Left forelimb (tissue), 1 donor: ENCODE measurements at regions not wholly inside any gene's neighbourhood (a gene's known extent, or its start where the extent isn't known, plus 50 kb on each side); places are given as distances from the start of the nearest gene placed in this dataset.
"Not testable (repeated sequence)": the region's sequence is repeated elsewhere in the genome, so short reads cannot be mapped to it uniquely, and the experiment has no call there.

Source experiments
- DNase-seq: peaks from one replicate; pipeline ENCODE4 v3.0.0-alpha.2; 2018; ENCODE audit warnings: low spot score

DNA sequence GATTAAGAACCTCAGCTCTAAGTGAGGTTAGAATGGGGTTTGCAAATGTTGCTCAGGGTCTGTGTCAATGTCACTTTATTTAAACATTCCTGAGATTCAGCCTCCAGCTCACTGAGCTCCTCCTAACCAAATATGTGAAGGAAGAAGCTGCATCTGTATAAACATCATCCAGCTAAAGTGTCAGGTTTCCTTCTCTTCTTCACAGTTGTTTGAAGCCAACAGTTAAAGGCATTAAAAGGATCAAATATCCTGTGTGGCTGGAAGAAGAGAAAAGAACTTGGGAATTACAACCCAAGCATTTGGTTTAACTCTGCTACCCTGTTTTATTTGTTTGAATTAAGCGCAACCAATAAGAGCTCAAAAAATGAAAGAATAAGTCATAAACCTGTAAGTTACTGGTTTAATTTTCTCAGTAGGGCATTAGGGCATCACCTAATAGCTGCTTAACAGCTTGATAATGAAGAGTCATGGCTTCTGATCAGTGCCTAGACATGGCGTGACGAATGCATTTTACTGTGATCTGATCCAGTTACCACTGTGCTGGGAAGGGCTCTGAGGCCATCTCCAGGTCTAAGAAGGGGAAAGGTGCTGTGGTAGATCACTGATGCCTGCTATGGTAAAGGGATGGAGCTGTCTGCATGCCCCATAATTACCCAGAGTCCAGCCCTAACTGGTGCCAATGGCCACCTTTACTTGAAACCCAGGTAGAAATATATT is 165.7 kb upstream of the TSC22D2 start:
- DNase-seq: no peak

DNA sequence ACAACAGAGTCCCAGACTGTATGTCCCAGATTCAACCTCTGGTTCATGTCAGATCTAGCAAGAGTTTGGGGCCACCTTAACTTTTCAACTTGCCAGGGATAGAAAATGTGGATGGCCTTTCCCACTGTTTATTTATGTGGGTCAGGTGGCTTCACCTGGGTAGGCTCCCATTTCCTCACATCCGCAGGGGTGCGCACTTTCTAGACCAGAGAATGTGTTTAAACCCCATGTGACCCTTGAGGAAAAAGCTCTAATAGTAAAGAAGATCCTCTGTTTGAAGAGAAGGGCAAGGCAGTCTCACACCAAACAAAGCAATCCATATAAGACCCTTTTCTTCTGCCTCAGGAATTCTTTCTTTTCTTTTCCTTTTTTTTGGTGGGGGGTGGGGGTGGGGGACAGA is 167.2 kb upstream of the TSC22D2 start:
- DNase-seq: no peak

DNA sequence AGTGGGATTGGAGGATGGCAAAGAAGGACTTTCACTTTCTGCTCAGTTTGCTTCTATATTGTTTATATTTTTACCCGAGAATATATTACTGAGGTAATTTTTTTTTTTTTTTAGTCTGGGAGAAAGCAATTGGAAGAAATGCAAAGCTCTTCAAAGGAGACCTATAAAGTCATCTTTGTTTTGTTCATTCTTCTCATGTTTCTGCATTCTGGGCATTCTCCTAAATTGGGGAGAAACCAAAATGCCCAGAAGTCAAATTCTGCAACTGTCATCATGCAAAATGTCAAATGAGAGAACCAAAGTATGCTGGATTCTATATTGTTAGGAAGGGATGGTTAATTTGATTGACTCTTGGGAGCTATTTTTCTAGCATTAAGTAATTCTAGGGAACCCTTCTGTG is 168.3 kb upstream of the TSC22D2 start:
- no peak for DNase-seq

DNA sequence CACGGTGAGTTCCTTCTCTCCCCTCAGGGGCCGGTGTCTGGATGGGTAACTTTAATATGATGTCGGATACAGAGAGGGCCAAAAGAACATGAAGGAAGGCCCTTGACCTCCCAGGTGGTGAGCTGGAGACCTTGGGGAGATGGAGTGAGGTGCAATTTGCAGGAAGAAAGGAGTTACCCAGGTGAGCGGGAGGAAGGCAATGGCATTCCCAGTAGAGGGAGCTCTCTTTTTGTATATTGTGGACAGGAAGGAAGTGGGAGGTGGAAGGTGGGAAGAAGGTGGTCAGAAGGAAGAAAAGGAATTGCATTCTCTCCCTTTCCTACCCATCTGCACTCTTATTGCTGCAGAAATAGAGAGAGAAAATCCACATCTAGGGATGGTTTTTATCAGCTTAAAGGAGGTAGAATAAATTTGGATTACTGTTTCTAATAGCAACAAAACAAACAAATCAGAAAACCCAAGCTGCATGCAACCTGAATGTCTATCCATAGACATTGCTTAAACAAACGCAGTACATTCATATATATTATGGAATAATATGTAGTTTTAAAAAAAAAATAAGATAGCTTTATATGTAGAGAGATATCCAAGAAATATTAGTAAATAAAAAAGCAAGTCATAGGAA is 169.0 kb upstream of the TSC22D2 start:
- DNase-seq: no peak

DNA sequence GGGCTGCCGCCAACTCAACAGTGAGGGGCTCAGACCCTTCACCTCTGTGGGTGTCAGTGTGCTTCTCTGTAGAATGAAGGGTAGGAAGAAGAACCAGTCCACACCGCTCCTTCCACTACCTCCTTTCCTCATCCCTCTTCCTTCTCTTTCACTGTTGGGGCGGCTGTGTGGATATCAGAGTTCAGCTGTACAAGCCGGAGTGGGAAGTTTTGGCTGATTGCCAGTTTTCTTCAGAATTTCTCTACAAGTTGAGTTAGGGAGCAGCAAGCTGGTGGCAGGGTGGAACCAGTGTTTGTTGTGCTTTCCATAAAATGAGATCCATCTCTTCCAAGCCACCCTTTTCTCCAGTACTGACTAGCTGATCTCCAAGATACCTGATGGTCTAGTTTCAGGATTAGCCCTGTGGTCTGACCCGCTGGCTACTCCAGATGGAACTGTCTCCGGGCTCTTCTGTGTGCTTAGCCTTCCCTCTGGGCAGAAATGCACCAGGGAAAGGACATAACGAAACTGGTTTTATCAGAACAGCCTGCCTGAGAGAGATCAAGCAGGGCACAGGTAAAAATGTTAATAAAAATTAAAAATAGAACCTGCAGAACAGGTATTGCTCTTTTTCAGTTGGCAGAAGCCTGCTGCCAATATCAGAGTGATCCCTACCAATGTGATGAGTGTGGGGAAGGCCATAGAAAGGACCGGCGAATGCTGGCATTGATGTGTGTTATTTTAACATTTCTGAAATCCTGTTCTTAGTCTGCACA is 169.9 kb upstream of the TSC22D2 start:
- DNase-seq: no peak

DNA sequence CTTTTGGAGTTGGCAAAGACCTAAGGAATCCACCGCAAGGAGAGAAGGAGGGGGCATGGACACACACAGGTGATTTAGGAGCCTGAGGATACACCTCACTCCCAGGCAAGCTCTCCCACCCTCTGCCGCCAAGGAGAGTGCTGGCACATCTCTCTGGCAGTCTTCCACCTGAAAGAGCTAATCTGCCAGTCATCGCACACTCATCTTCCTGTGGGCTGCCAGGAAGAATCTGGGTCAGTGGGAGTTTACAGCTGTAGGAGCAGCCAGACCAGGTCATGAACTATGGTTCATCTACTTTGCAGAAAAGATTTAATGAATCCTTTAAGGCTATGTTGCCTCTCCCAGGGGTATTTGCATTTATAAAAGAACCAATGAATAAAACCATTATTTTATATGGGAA is 170.6 kb upstream of the TSC22D2 start:
- no peak for DNase-seq

DNA sequence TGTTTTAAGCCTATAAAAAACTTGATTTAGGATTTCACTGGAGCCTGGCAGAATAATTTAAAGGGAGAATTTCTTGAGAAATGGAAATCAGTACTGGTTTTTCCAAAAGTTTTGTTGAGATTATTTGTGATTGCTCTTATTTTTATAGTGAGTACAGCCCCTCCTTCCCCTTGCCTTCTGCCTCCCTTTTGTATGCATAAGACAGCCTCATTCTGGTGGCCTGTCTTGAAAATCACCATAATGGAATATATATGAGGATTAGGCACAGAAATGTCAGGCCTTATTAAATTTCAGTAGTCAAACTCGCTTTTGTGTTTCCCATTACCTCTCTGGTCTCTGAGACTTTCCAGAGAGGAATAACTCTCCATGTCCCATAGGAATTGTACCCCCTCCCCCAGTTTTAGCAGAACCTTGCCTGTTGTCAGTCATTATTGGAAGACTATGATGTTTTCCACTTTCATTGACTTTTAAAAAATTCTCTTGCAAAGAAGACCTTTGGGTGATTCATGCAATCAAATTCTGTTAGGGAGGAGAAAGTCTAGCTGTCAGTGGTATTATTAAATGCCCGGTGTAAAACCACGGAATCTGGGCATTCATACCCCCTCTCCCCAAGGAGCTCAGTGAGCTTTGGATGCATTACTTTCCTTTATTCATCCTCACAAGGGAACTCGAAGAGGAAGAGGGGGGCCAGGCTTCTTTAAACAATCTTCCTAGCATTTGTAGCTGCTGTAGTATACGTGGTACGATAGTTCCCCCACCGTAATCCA is 171.6 kb upstream of the TSC22D2 start:
- DNase-seq: no peak

DNA sequence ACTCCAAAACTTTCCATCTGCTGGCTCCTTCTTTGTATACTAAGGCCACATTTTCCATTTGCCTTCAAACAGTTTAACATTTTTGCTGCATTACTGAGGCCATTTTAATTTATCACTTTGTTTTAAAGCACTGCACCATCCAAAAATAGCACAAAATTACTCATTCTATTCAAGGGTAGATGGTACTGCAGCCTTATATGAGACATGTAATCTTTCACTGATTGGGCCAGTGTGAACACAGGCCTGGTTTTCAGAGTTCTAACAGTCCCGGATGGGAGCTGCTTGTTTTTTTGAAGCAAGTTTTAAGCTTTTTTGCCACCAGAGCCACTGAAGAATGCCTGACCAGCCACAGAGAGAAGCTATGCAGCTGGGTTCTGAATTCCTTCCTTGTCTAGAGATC is 172.3 kb upstream of the TSC22D2 start:
- DNase-seq: no peak

DNA sequence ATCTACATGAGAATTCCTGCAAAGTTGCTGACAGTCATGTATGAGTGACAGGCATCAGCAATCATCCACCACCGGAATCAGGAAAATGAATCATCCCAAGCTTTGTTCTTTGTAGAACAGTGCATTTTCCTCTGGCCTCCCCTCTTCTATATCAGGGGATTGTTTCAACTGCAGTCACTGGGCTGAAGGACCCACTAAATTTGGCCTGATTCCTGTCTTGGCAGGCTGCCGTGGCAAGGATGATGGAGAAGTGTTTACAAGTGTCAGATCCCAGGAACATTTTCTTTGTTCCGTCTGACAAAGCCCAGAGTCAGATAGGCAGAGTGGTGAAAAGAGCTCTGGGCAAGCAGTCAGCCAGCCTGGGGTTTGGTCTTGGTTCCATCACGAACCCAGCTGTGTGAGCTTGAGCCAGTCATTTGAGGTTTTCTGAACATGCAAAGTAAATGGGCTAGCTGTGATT is 175.1 kb upstream of the TSC22D2 start:
- no peak for DNase-seq

DNA sequence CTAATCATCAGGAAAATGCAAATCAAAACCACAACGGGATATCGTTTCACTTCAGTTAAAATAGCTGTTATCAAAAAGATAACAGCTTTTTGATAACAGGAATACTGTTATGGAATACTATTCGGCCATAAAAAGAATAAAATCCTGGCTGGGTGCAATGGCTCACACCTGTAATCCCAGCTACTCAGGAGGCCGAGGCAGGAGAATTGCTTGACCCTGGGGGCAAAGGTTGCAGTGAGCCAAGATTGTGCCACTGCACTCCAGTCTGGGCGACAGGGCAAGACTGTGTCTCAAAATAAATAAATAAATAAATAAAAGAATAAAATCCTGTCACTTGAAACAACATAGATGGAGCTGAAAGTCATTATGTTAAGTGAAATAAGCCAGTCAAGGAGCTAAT is 178.1 kb upstream of the TSC22D2 start:
- DNase-seq: no peak

DNA sequence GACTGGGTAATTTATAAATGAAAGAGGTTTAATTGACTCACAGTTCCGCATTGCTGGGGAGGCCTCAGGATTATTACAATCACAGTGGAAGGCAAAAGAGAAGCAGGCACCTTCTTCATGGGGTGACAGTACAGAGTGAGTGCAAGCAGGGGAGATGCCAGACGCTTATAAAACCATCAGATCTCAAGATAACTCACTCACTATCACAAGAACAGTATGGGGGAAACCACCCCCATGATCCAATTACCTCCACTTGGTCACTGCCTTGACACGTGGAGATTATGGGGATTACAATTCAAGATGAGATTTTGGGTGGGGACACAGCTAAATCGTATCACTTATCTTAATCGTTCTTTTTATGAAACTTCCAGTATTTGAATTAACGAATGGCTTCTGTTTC is 179.5 kb upstream of the TSC22D2 start:
- not testable (repeated sequence) for DNase-seq

DNA sequence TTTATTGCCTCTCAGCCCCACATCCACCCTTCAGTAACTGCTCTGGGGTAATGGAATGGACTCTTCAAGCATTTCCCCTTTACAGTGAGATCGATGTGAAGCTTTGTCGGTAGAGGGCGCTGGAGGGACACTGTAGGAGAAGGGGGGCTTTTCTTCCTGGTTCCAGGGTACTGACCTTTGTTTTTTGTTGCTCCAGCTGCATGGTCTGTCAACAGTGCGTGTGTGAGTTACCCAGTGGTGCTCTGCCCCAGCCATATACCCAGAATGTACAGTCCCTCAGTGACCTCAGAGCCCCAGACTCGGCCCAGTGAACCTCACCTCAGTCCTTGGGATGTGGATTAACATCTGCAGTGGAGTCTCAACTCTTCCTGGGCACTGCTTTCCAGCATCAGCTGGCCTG is 180.3 kb upstream of the TSC22D2 start:
- no peak for DNase-seq

DNA sequence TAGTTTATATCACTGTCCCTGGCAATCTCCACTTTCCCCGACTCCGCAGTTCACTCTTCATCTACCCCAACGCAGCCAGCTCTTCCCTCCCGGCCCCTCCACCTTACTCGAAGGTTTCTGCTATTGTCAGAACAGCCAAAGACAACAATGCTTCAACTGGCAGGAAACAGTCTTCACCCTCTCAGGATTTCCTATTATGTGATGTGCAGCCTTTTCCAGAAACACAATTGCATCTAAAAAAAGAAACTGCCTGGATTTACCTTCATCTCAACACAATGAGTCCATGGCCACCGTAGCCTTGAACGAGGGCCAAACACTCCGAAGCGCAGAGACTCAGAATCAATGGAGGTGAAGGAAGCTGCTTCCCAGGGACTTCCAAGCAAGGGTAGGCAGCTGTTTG is 182.1 kb upstream of the TSC22D2 start:
- DNase-seq: no peak

DNA sequence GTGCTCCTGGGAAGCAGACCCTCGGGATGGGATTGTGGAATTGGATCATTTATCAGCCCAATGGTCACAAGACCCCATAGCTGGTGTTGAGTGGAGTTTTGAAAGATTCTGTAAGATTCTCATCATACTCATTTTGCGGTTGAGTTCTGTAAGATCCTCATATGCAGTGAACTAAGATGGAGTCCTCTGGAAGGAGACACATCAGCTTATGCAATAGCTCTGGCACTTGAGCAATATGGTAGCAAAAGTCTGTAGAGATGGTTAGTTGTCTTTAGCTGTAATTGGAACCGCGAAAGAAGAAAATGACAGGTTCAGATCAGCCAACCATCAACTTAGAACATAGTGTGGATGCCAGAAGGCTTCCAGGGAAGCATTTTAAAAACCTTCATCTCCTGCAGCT is 184.5 kb upstream of the TSC22D2 start:
- DNase-seq: no peak

DNA sequence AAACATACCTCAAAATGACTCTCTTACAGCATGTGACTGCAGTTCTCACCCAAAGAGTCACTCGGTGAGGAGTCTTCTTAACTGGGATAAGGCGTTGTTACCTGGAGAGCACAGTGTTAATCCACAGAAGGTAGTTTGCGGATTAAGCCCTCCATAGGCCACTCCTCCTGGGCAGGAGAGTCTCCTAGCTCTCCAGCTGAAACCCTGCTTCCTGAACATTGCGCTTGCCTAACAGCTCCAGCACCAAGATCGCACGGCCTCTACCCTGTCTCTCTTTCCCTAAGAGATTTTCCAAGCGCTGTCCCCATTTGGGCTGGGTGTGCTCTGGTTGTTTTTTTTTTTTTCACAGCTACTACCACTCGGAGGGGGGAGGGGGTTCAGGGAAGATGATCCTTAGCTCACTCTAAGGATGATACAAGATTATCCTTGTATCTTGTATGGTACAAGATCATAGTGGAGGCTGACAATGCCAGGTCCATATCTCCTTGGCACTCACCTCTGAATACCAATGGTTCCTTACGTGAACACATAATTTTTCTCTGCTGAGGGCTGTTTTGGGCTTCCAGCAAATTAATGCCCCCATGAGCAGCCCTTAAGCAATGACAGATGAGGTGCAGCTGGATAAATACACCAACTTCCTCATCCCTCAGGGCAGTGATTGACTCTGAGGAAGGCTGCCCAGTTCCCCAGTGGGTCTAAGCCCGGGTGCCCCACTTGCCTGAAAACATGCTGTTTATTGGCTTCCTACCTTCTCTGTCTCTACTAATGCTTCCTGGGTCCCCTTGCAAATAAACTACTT is 185.2 kb upstream of the TSC22D2 start:
- no peak for DNase-seq

DNA sequence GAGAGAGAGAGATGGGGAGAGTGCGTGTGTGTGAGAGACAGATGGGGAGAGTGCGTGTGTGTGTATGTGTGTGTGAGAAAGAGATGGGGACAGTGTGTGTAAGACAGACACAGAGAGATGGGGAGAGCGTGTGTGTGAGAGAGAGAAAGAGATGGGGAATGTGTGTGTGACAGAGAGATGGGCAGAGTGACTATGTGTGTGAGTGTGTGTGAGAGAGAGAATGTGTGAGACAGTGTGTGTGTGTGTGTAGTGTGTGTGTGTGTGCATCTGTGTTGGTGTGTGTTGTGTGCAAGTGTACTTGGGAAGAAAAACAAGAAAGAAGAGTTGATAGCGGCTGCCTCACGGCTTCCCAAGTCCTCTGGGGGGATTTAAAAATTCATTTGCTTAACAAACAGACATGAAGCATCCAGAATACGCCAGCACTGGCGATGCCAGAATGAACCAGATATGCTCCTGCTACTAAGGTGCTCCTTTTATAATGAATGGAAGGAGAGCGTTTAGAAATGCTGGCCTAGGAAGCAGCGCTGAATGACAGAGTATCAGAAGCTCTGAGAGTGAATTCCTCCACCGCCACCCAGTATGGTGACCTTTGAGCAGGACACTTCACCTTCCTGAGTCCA is 186.1 kb upstream of the TSC22D2 start:
- DNase-seq: no peak

DNA sequence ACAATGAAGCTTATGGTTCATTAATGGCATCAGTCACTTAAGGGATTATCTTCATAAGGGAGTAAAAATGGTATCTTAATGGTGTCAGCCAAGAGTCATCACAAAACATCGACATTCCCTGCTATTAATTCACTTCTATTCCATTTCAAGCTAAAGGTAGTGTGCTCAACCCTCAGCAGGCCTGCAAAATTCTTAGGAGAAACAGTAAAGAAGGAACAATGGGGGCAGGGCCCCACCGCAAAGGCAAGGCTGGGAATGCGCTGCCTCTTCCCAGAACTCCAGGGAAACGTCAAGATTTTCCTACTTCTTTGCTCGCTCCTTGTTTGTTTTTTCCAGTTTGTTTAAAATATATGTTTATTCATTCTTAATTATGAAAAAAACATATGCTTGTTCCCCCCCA is 187.3 kb upstream of the TSC22D2 start:
- DNase-seq: no peak

DNA sequence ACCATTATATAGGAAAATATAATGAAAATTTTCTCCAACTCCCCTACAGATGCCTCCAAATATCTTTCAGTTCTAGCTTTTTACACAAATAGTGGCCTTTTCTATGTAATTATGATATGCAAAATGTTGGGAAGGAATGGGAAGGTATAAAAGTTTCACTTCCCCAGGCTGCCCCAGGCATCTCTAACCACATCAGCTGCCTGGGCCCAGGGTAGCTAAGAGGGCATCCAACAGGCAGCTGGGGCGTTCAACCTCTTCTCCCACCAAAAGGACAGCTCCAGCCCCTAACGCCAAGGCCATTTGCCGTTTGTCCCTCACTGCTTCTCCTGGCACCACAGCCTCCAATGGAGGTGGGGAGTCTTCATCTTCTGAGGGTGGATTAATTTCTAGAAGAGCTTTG is 188.1 kb upstream of the TSC22D2 start:
- no peak for DNase-seq

DNA sequence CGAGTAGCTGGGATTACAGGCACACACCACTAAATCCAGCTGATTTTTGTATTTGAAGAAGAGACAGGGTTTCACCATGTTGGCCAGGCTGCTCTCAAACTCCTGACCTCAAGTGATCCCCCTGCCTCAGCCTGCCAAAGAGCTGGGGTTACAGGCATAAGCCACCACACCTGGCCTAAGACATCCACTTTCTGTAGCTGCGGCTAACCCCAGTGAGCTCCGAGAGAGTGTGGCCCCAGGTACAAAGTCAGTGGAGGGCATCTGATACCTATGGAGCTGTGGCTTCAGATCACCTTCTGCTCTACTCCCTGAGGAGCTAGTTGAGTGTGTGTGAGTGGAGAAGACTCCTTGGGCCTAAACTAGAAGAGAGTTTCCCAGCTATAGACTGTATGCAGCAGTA is 189.3 kb upstream of the TSC22D2 start:
- DNase-seq: no peak

DNA sequence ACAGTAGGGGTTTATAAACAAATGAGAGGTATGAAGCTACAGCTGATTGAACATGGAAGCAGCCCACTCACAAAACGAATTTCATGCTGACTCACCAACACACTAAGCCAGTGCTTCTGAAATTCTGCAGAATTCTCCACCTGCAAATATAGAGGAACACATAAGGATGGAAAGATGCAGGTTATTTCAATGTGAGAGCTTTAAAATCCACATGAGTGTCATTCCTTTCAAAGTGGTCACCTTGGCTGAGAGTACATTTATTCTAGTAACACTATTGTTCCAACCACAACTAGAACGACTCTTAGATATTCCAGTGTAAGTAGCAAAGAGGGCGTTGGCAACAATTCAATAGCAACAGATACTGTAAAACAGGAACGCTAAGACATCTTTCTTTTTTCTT is 189.9 kb upstream of the TSC22D2 start:
- DNase-seq: no peak

DNA sequence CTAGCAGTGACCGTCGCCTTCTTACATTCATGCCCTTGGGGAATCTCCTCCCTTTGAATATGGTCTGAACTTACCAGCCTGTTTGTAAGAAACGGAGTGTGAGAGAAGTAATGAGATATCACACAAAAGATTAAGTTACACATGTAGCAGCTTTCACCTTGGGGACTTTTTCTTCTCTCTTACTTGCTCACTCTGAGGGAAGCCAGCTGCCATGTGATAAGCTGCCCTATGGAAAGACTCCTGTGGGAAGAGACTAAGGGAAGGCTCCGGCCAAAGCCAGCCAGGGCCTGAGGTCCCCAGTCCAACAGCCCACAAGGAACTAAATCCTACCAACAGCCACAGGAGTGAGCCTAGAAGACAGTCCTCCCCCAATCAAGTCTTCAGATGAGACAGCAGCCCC is 190.4 kb upstream of the TSC22D2 start:
- DNase-seq: no peak
